HepG2 (cell line): ENCODE measurements at regions not wholly inside any gene's neighbourhood (a gene's known extent, or its start where the extent isn't known, plus 50 kb on each side); places are given as distances from the start of the nearest gene placed in this dataset.
A peak's percentile ranks its signal among the peaks of the same experiment; 100 is the strongest.

ENCODE experiments used
- AHR ChIP-seq: IDR thresholded peaks from 2 replicates; pipeline ENCODE4 v1.6.1; 2018; ENCODE audit warnings: missing genetic modification reagents, missing compliant biosample characterization
- E2F5 ChIP-seq: sonication (generic); formaldehyde crosslinking; conservative IDR thresholded peaks from 2 replicates; pipeline ENCODE4 v1.4.0; 2020; ENCODE audit warnings: missing genetic modification reagents
- FOXK1 ChIP-seq: sonication (generic); formaldehyde crosslinking; IDR thresholded peaks from 2 replicates; pipeline ENCODE4 v1.4.0; 2020; ENCODE audit warnings: low read depth, missing genetic modification reagents, borderline replicate concordance
- GATA4 ChIP-seq: sonication (generic); IDR thresholded peaks from 2 replicates; pipeline ENCODE4 v1.6.1; 2016; ENCODE audit warnings: antibody characterized with exemption, low read depth, borderline replicate concordance
- HOMEZ ChIP-seq: IDR thresholded peaks from 2 replicates; pipeline ENCODE4 v1.6.1; 2016; ENCODE audit warnings: low read depth
- KAT2B ChIP-seq: fragments of 150-350 bp; IDR thresholded peaks from 2 replicates; pipeline ENCODE4 v1.6.1; 2014; ENCODE audit warnings: low read depth, low read length, borderline replicate concordance
- MAX ChIP-seq: IDR thresholded peaks from 2 replicates; pipeline ENCODE4 v1.6.1; 2012; ENCODE audit warnings: inconsistent platforms
- MIXL1 ChIP-seq: IDR thresholded peaks from 2 replicates; pipeline ENCODE4 v1.6.1; 2016
- MTA1 ChIP-seq: sonication (generic); formaldehyde crosslinking; IDR thresholded peaks from 2 replicates; pipeline ENCODE4 v1.4.0; 2020; ENCODE audit warnings: missing genetic modification reagents, mild to moderate bottlenecking, borderline replicate concordance
- NFIB ChIP-seq: sonication (generic); formaldehyde crosslinking; IDR thresholded peaks from 2 replicates; pipeline ENCODE4 v1.9.0; 2021; ENCODE audit warnings: missing genetic modification reagents, mild to moderate bottlenecking, borderline replicate concordance
- NFRKB ChIP-seq: fragments of 450-650 bp; IDR thresholded peaks from 2 replicates; pipeline ENCODE4 v1.6.1; 2017
- NR2F6 ChIP-seq, 2 experiments: IDR thresholded peaks; 2 replicates each; pipeline ENCODE4 v1.6.1; 2016; ENCODE audit warnings: antibody characterized with exemption in 1 of 2, mild to moderate bottlenecking in 1 of 2
- RXRB ChIP-seq: IDR thresholded peaks from 2 replicates; pipeline ENCODE4 v1.6.1; 2016; ENCODE audit warnings: borderline replicate concordance, missing genetic modification reagents, missing compliant biosample characterization
- SOX5 ChIP-seq: IDR thresholded peaks from 2 replicates; pipeline ENCODE4 v1.6.1; 2016; ENCODE audit warnings: borderline replicate concordance
- TBL1XR1 ChIP-seq: fragments of 150-350 bp; IDR thresholded peaks from 2 replicates; pipeline ENCODE4 v1.6.1; 2014; ENCODE audit warnings: borderline replicate concordance, low read length; ENCODE audit not compliant: partially characterized antibody
- TBX3 ChIP-seq: fragments of 450-650 bp; IDR thresholded peaks from 2 replicates; pipeline ENCODE4 v1.6.1; 2017; ENCODE audit warnings: antibody characterized with exemption, mild to moderate bottlenecking, inconsistent platforms, borderline replicate concordance
- ZNF138 ChIP-seq: sonication (generic); formaldehyde crosslinking; IDR thresholded peaks from 2 replicates; pipeline ENCODE4 v1.5.0; 2020; ENCODE audit warnings: mild to moderate bottlenecking, low read depth, missing genetic modification reagents
- ZNF296 ChIP-seq: sonication (generic); formaldehyde crosslinking; conservative IDR thresholded peaks from 2 replicates; pipeline ENCODE4 v1.5.0; 2020; ENCODE audit warnings: mild to moderate bottlenecking, missing genetic modification reagents
- ZNF317 ChIP-seq: sonication (generic); formaldehyde crosslinking; IDR thresholded peaks from 2 replicates; pipeline ENCODE4 v1.5.0; 2020; ENCODE audit warnings: mild to moderate bottlenecking, missing genetic modification reagents
- ZNF318 ChIP-seq: sonication (generic); formaldehyde crosslinking; IDR thresholded peaks from 2 replicates; pipeline ENCODE4 v1.4.0; 2020; ENCODE audit warnings: mild to moderate bottlenecking, missing genetic modification reagents
- ZNF83 ChIP-seq: sonication (generic); formaldehyde crosslinking; IDR thresholded peaks from 2 replicates; pipeline ENCODE4 v1.4.0; 2020; ENCODE audit warnings: missing genetic modification reagents, mild to moderate bottlenecking, borderline replicate concordance

- TF ChIP-seq HOMEZ (CRISPR knock-in tag): peak; percentile 87
- TF ChIP-seq SOX5 (CRISPR knock-in tag): peak; percentile 79; the same call in 1 of the 2 replicates
- no peak for TF ChIP-seq NFIB
- peak; percentile 59; the same call in 1 of the 2 replicates for TF ChIP-seq MIXL1 (CRISPR knock-in tag)
- no peak for TF ChIP-seq TBX3
- TF ChIP-seq TBL1XR1: no peak
- no peak for TF ChIP-seq ZNF296 (CRISPR knock-in tag)
- peak; percentile 39 for TF ChIP-seq NR2F6 (IDR thresholded peaks at IDR 0.05)
- peak; percentile 66 for TF ChIP-seq NR2F6 (CRISPR knock-in tag; IDR thresholded peaks at IDR 0.05)
- peak; percentile 74; the same call in 1 of the 2 replicates for TF ChIP-seq GATA4
- no peak for TF ChIP-seq E2F5
- peak; percentile 74 for TF ChIP-seq RXRB (CRISPR knock-in tag)
- TF ChIP-seq ZNF83 (CRISPR knock-in tag): no peak
- TF ChIP-seq MTA1 (CRISPR knock-in tag): no peak
- peak; percentile 86 for TF ChIP-seq FOXK1 (CRISPR knock-in tag)
- TF ChIP-seq ZNF317 (CRISPR knock-in tag): no peak
- no peak for TF ChIP-seq NFRKB
- TF ChIP-seq KAT2B: 0 out of 2 replicates have a peak, but pooled peaks have one; percentile 27
- no peak for TF ChIP-seq ZNF138 (CRISPR knock-in tag)
- no peak for TF ChIP-seq ZNF318 (CRISPR knock-in tag)
- TF ChIP-seq AHR (CRISPR knock-in tag): no peak
- TF ChIP-seq MAX: peak; percentile 71
Measured at GRCh38 chr6:82094166-82094806, 153.3 kb downstream of the IBTK start (continued).
